Mucosa of descending colon (tissue), 3 donors: ENCODE measurements at regions not wholly inside any gene's neighbourhood (a gene's known extent, or its start where the extent isn't known, plus 50 kb on each side); places are given as distances from the start of the nearest gene placed in this dataset.

Experiments
- ATAC-seq: fragments of 200-7000 bp; cut with Tn5 transposase; one replicate; pipeline ENCODE4 v1.9.1; 2020; ENCODE audit warnings: mild to moderate bottlenecking, moderate library complexity
- DNase-seq, 3 donors: peaks; one replicate each; pipeline ENCODE4 v3.0.0-alpha.2; 2020
- H3K36me3 ChIP-seq: fragments of 200-600 bp; one replicate; pipeline ENCODE4 v1.8.0; 2021; ENCODE audit warnings: low read depth, mild to moderate bottlenecking
- H3K4me1 ChIP-seq: fragments of 200-600 bp; one replicate; pipeline ENCODE4 v1.8.0; 2021; ENCODE audit warnings: low read depth, mild to moderate bottlenecking
- H3K4me3 ChIP-seq: fragments of 200-600 bp; one replicate; pipeline ENCODE4 v1.8.0; 2021; ENCODE audit warnings: mild to moderate bottlenecking
- H3K9me3 ChIP-seq: fragments of 200-600 bp; one replicate; pipeline ENCODE4 v1.8.0; 2021; ENCODE audit warnings: mild to moderate bottlenecking
- intact Hi-C, 2 donors: fragments of 100-400 bp; cut with DNase I in 1 of 2; cut with micrococcal nuclease in 1 of 2; formaldehyde crosslinking; loops; one replicate each; pipeline versions ENCODE4 v1.11.0 to v1.11.1; 2022; cut with DNase I, micrococcal nuclease
- TF ChIP-seq, protein P1 (sequence below): fragments of 200-600 bp; IDR thresholded peaks from one replicate; pipeline ENCODE4 v1.8.0; 2022; ENCODE audit warnings: antibody characterized with exemption, mild to moderate bottlenecking
- donor health status: DM: no; HTN: no; CAD: no; lungs with moderate emphysema.
- donor health status: DM: no; HTN: no; CAD: no.
- donor health status: DM: no; HTN: yes; CAD: no.

DNA sequence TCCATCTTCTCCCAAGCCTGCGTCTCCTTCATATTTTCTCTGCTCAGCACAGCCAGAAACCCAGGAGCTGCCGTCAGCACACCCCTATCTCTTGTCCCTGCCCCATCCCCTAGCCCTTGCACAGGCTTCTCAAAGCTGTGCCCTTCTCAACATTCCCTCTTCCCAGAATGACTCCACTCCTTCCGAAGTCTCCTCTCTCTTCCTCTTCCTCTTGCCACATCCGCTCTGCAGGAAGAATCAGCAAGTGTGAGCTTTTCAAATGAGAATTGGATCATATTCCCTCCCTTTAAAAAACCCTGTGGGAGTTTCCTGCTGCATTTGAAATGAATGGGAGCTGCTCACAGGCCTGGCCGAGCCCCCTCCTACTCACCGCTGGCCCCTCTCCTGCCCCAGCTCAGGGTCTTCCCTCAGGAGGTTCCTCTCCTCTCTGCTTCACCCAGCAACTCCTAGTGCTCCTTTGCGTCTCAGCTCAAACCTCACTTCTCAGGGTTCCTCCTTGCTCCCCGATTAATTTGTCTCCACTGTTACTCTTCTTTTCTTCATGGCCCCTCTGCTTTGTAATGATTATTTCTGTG lies 528.5 kb upstream of the CCDC196 start:
- H3K4me3 ChIP-seq, result no peak overlapping the region
- DNase-seq (no peak), ATAC-seq (no peak)
- intact Hi-C loops, result loop anchor here in 1 of 2 donors (10.0 kb wide), 1 partner anchor 793 kb away; no protein-coding TSS in a partner anchor
- H3K9me3 ChIP-seq, result no peaks in the 10 kb centered on the region
- TF ChIP-seq, protein P1, sequence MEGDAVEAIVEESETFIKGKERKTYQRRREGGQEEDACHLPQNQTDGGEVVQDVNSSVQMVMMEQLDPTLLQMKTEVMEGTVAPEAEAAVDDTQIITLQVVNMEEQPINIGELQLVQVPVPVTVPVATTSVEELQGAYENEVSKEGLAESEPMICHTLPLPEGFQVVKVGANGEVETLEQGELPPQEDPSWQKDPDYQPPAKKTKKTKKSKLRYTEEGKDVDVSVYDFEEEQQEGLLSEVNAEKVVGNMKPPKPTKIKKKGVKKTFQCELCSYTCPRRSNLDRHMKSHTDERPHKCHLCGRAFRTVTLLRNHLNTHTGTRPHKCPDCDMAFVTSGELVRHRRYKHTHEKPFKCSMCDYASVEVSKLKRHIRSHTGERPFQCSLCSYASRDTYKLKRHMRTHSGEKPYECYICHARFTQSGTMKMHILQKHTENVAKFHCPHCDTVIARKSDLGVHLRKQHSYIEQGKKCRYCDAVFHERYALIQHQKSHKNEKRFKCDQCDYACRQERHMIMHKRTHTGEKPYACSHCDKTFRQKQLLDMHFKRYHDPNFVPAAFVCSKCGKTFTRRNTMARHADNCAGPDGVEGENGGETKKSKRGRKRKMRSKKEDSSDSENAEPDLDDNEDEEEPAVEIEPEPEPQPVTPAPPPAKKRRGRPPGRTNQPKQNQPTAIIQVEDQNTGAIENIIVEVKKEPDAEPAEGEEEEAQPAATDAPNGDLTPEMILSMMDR, result no peak
- H3K36me3 ChIP-seq, result no peaks in the 10 kb centered on the region
- peaks cover 16% of the 10 kb centered on the region for H3K4me1 ChIP-seq

DNA sequence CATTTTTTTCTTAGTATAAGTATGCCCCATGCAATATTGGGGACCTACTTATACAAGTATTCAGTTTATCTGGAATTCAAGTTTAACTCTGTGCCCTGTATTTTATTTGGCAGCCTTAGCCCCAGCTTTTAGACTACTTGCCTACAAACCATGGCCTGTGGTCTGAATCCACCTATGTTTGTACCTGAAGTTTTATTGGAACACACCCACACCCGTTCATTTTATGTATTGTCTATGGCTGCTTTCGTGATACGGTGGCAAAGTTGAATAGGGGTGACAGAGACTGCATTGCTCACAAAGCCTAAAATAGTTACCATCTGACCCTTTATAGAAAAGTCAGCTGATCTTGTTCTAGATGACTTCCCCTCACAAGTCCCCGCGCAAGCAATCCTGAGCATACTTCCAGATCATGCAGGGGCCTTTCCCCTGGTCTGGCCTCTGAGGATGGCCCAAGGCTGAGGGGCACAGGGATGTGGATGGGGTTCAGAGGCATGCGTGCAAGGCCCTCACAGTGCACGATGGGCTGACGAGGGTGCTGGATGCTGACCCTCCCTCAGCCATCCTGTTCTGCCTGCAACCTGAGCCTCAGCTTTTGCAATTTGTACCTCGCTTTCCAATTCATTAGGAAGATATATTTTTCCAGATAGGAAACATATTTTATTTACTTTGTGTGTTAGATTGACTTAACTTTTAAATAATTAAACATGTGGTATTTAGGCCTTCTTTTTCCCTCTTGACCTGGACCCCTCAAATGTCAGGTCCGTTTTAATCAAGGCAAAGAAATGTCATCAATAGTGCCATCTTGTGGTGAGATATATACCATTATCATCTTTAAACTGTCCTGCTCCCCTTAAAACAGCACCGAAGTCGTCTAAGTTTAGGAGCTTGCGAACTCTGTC lies 527.3 kb upstream of the CCDC196 start:
- intact Hi-C loops, result loop anchor here in 1 of 2 donors (10.0 kb wide), 1 partner anchor 794 kb away; no protein-coding TSS in a partner anchor
- no peaks in the 10 kb centered on the region for H3K36me3 ChIP-seq
- H3K4me1 ChIP-seq, result peaks cover 16% of the 10 kb centered on the region
- ATAC-seq (peak; percentile 76), DNase-seq (peak in 2 of 3 donors; percentile 29 to 37)
- H3K9me3 ChIP-seq, result no peaks in the 10 kb centered on the region
- TF ChIP-seq, protein P1, result peak; percentile 27
- H3K4me3 ChIP-seq, result no peak overlapping the region

DNA sequence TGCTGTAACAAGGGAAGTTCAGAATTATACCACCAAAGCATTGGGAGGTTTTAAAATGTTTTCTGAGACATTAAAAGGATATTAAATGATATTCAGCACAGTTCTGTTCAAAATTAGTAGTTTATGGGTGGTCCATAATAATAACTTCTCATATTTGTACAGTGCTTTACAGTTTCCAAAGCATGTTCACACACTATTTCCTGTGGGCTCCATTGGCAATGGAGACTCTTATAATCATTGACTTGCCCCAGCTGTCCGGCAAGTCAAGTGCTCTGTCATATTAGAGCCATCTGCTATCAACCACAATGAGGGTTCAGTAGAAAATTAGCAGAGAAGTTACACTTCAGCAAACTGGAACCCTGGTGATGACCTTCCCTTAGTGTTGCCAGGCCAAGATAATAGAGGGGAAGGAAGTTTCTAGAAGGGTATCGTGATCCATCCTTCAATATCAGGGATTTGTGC lies 526.6 kb upstream of the CCDC196 start:
- ATAC-seq (no peak), DNase-seq (no peak)
- TF ChIP-seq, protein P1, result no peak
- Histone ChIP-seq H3K36me3 (no peaks in the 10 kb centered on the region), H3K4me1 (peaks cover 16% of the 10 kb centered on the region), H3K4me3 (no peak overlapping the region), H3K9me3 (no peaks in the 10 kb centered on the region)
- intact Hi-C loops, result loop anchor here in 1 of 2 donors (5.0 to 10.0 kb wide), 2 partner anchors 113 to 795 kb away; no protein-coding TSS in a partner anchor

DNA sequence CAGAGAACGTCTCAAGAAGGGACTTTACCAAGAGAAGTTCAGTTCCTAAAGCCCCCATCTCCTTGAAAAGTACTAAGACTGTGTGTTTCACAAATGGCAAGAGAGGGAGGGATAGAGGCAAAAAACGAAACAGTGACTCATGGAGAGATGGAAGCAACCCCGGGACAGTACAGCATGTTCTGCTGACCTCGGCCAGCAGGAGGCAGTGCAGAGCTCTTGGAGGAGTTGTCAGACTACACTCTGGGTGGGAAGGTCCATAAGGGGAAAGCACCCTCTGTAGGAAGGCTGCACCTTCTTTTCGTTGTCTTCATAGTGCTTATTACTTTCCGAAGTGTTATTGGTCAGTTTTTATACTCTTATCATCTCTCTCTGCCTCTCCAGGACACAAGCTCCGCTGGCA lies 525.2 kb upstream of the CCDC196 start:
- peaks cover 16% of the 10 kb centered on the region for H3K4me1 ChIP-seq
- TF ChIP-seq, protein P1, result peak; percentile 39
- H3K4me3 ChIP-seq, result no peak overlapping the region
- intact Hi-C loops, result loop anchor here in 1 of 2 donors (5.0 kb wide), 1 partner anchor 111 kb away; no protein-coding TSS in a partner anchor
- no peaks in the 10 kb centered on the region for H3K9me3 ChIP-seq
- ATAC-seq, result peak; percentile 87
- H3K36me3 ChIP-seq, result no peaks in the 10 kb centered on the region
- peak; percentile 65 to 80 (median 75) for DNase-seq

DNA sequence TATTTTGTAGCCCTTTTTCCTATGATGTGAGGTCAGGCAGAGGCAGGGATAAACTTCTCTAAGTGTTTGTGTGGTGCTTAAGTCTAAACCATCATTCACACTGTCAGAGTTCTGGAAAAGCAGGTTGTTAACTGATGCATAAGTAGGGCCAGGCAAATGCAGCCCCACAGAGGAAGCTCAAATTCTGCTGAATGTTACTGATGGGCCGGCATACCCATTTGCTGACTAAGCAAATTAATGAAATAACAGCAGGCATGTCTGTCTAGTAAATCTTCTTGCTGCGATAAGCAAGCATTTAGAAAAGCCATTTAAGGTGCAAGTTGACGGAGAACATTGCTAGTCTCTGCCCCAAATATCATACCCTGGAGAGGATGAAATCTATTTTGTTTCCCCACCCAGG lies 523.2 kb upstream of the CCDC196 start:
- H3K9me3 ChIP-seq, result no peaks in the 10 kb centered on the region
- intact Hi-C loops, result loop anchor here in 1 of 2 donors (5.0 kb wide), 1 partner anchor 109 kb away; no protein-coding TSS in a partner anchor
- DNase-seq (no peak), ATAC-seq (no peak)
- TF ChIP-seq, protein P1, result no peak
- no peaks in the 10 kb centered on the region for H3K36me3 ChIP-seq
- no peak overlapping the region for H3K4me3 ChIP-seq
- peaks cover 16% of the 10 kb centered on the region for H3K4me1 ChIP-seq
